GM12875 (cell line): ENCODE measurements at regions not wholly inside any gene's neighbourhood (a gene's known extent, or its start where the extent isn't known, plus 50 kb on each side); places are given as distances from the start of the nearest gene placed in this dataset.

ENCODE experiments used
- H3K4me3 ChIP-seq: one replicate; pipeline ENCODE4 v1.5.1; 2011; ENCODE audit warnings: low read depth, low read length, control low read depth
- CTCF ChIP-seq: IDR thresholded peaks from 2 replicates; pipeline ENCODE4 v1.5.1; 2011; ENCODE audit warnings: low read depth, mild to moderate bottlenecking, control low read depth, inconsistent platforms, low read length, moderate library complexity, borderline replicate concordance; ENCODE audit not compliant: insufficient read depth

GRCh38 chr4:145301386-145302080 is 121.1 kb upstream of the OTUD4 start:
- H3K4me3 ChIP-seq = no peak overlapping the region
- no peak for TF ChIP-seq CTCF

GRCh38 chr4:145299380-145300076 is 119.1 kb upstream of the OTUD4 start:
- no peak overlapping the region for H3K4me3 ChIP-seq
- no peak for TF ChIP-seq CTCF

- no peak overlapping the region for H3K4me3 ChIP-seq
- no peak for TF ChIP-seq CTCF
Measured at GRCh38 chr4:145298885-145299284, 118.5 kb upstream of the OTUD4 start.

GRCh38 chr4:145297556-145297955 is 117.2 kb upstream of the OTUD4 start:
- H3K4me3 ChIP-seq = no peak overlapping the region
- no peak for TF ChIP-seq CTCF

GRCh38 chr4:145295547-145295946 is 115.2 kb upstream of the OTUD4 start:
- no peak for TF ChIP-seq CTCF
- H3K4me3 ChIP-seq = no peak overlapping the region

GRCh38 chr4:145295122-145295521 is 114.7 kb upstream of the OTUD4 start:
- no peak overlapping the region for H3K4me3 ChIP-seq

More at GRCh38 chr4:145295122-145295521, 114.7 kb upstream of the OTUD4 start:
- no peak for TF ChIP-seq CTCF
